PC-9 (cell line): ENCODE measurements at regions not wholly inside any gene's neighbourhood (a gene's known extent, or its start where the extent isn't known, plus 50 kb on each side); places are given as distances from the start of the nearest gene placed in this dataset.

ENCODE experiments used
- CTCF ChIP-seq: fragments of 200-600 bp; sonication (generic); conservative IDR thresholded peaks from 2 replicates; pipeline ENCODE4 v1.6.1; 2017; ENCODE audit warnings: mixed run types, antibody characterized with exemption, mild to moderate bottlenecking, moderate library complexity
- EZH2 ChIP-seq: fragments of 200-600 bp; sonication (generic); IDR thresholded peaks from 2 replicates; pipeline ENCODE4 v1.8.0; 2017; ENCODE audit warnings: antibody characterized with exemption, low read depth

GRCh38 chr1:199813198-199813597 is 214.3 kb upstream of the NR5A2 start:
- TF ChIP-seq CTCF, result no peak
- TF ChIP-seq EZH2, result no peak
